Activated CD4-positive, alpha-beta T cell treated with anti-CD3 and anti-CD28 coated beads for 36 hours (primary cell): ENCODE measurements at regions not wholly inside any gene's neighbourhood (a gene's known extent, or its start where the extent isn't known, plus 50 kb on each side); places are given as distances from the start of the nearest gene placed in this dataset.
A peak's percentile ranks its signal among the peaks of the same experiment; 100 is the strongest.
"Not testable (repeated sequence)": the region's sequence is repeated elsewhere in the genome, so short reads cannot be mapped to it uniquely, and the experiment has no call there.

Experiments
- ATAC-seq: fragments of 200-7000 bp; cut with Tn5 transposase; one replicate; pipeline ENCODE4 v1.10.0; 2021; ENCODE audit warnings: mild to moderate bottlenecking, moderate library complexity
- CTCF ChIA-PET: fragments of 350-600 bp; sonication (Branson Sonifier 250); formaldehyde crosslinking; loops from one replicate; lab custom pipeline; 2021; ENCODE audit warnings: antibody characterized with exemption; lab: Charles Lee
- POLR2A ChIA-PET: fragments of 350-600 bp; sonication (Branson Sonifier 250); formaldehyde crosslinking; loops from one replicate; lab custom pipeline; 2021; ENCODE audit warnings: antibody characterized with exemption, inconsistent platforms; lab: Charles Lee
- DNase-seq: peaks from one replicate; pipeline ENCODE4 v3.0.0-alpha.2; 2020
- H3K27ac Mint-ChIP-seq: one replicate; pipeline ENCODE4 v1.8.0; 2021; ENCODE audit warnings: mixed read lengths
- H3K27me3 Mint-ChIP-seq: one replicate; pipeline ENCODE4 v1.8.0; 2021; ENCODE audit warnings: mixed read lengths
- H3K36me3 Mint-ChIP-seq: one replicate; pipeline ENCODE4 v1.8.0; 2021; ENCODE audit warnings: low read depth, mixed read lengths
- H3K4me1 Mint-ChIP-seq: one replicate; pipeline ENCODE4 v1.8.0; 2021; ENCODE audit warnings: mixed read lengths
- H3K4me3 Mint-ChIP-seq: one replicate; pipeline ENCODE4 v1.8.0; 2021; ENCODE audit warnings: mild to moderate bottlenecking, moderate library complexity, mixed read lengths
- H3K9me3 Mint-ChIP-seq: one replicate; pipeline ENCODE4 v1.8.0; 2021; ENCODE audit warnings: low read depth, mixed read lengths
- intact Hi-C, 2 experiments: fragments of 100-400 bp; cut with DNase I in 1 of 2; cut with micrococcal nuclease in 1 of 2; formaldehyde crosslinking; loops; one replicate each; pipeline versions ENCODE4 v1.14.2 to v1.15.1; 2022 to 2024; cut with DNase I, micrococcal nuclease

- Mint-ChIP-seq H3K4me1 (no peaks in the 10 kb centered on the region), H3K27ac (no peak overlapping the region), H3K27me3 (no peaks in the 10 kb centered on the region), H3K9me3 (no peaks in the 10 kb centered on the region), H3K4me3 (no peak overlapping the region), H3K36me3 (no peaks in the 10 kb centered on the region)
- CTCF ChIA-PET = no interaction called here
- no peak for ATAC-seq
- no peak for DNase-seq
- POLR2A ChIA-PET = no interaction called here
- intact Hi-C loops = no loop called here
These were observed 161.9 kb upstream of the STK26 start for GRCh38 chrX:131861088-131861787.

GRCh38 chrX:131862321-131862720 lies 160.8 kb upstream of the STK26 start:
- DNase-seq (no peak), ATAC-seq (no peak)
- H3K9me3 Mint-ChIP-seq = no peaks in the 10 kb centered on the region
- ChIA-PET POLR2A (interaction anchor here (1.1 kb wide), 1 partner anchor 162 kb away, joined by 10 read pairs; no protein-coding TSS in a partner anchor), CTCF (interaction anchor here (0.6 to 1.1 kb wide), 2 partner anchors 8 to 207 kb away, joined by 3 read pairs; no protein-coding TSS in a partner anchor)
- H3K27ac Mint-ChIP-seq = no peak overlapping the region
- H3K27me3 Mint-ChIP-seq = no peaks in the 10 kb centered on the region
- no peaks in the 10 kb centered on the region for H3K4me1 Mint-ChIP-seq
- H3K4me3 Mint-ChIP-seq = no peak overlapping the region
- intact Hi-C loops = no loop called here
- H3K36me3 Mint-ChIP-seq = no peaks in the 10 kb centered on the region

DNA sequence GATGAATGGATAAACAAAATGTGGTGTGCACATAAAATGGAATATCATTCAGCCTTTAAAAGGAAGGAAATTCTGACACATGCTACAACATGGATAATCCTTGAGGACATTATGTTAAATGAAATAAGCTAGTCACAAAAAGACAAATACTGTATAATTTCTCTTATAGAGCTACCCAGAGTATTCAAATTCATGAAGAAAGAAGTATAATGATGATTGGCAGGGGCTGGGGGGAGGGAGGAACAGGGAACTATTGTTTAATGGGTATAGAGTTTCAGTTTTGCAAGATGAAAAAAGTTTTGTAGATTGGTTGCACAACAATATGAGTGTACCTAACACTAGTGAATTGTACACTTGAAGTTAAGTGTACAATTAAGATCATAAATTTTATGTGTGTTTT lies 153.9 kb upstream of the STK26 start:
- no peaks in the 10 kb centered on the region for H3K36me3 Mint-ChIP-seq
- no peaks in the 10 kb centered on the region for H3K9me3 Mint-ChIP-seq
- ATAC-seq (no peak), DNase-seq (no peak)
- POLR2A ChIA-PET = no interaction called here
- CTCF ChIA-PET = no interaction called here
- H3K27ac Mint-ChIP-seq = no peak overlapping the region
- intact Hi-C loops = no loop called here
- no peaks in the 10 kb centered on the region for H3K27me3 Mint-ChIP-seq
- no peak overlapping the region for H3K4me3 Mint-ChIP-seq
- H3K4me1 Mint-ChIP-seq = no peaks in the 10 kb centered on the region

GRCh38 chrX:131874300-131874699 lies 148.8 kb upstream of the STK26 start:
- Mint-ChIP-seq H3K9me3 (no peaks in the 10 kb centered on the region), H3K27me3 (no peaks in the 10 kb centered on the region), H3K27ac (no peak overlapping the region), H3K36me3 (no peaks in the 10 kb centered on the region), H3K4me1 (peaks cover 3% of the 10 kb centered on the region), H3K4me3 (no peak overlapping the region)
- CTCF ChIA-PET = no interaction called here
- POLR2A ChIA-PET = no interaction called here
- intact Hi-C loops = no loop called here
- no peak for DNase-seq
- ATAC-seq = no peak

DNA sequence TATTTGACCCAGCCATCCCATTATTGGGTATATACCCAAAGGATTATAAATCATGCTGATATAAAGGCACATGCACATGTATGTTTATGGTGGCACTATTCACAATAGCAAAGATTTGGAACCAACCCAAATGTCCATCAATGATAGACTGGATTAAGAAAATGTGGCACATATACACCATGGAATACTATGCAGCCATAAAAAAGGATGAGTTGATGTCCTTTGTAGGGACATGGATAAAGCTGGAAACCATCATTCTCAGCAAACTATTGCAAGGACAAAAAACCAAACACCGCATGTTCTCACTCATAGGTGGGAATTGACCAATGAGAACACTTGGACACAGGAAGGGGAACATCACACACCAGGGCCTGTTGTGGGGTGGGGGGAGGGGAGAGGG lies 147.3 kb upstream of the STK26 start:
- H3K4me1 Mint-ChIP-seq, ATAC-seq, H3K36me3 Mint-ChIP-seq, DNase-seq, CTCF ChIA-PET, H3K27ac Mint-ChIP-seq, POLR2A ChIA-PET, H3K4me3 Mint-ChIP-seq, H3K9me3 Mint-ChIP-seq, H3K27me3 Mint-ChIP-seq, intact Hi-C loops: not testable (repeated sequence)

GRCh38 chrX:131881194-131881593 lies 141.9 kb upstream of the STK26 start:
- no peak for ATAC-seq
- no peak for DNase-seq
- ChIA-PET CTCF (no interaction called here), POLR2A (no interaction called here)
- intact Hi-C loops = no loop called here
- Mint-ChIP-seq H3K36me3 (no peaks in the 10 kb centered on the region), H3K4me3 (no peak overlapping the region), H3K27me3 (no peaks in the 10 kb centered on the region), H3K27ac (no peak overlapping the region), H3K4me1 (peaks cover 3% of the 10 kb centered on the region), H3K9me3 (no peaks in the 10 kb centered on the region)

DNA sequence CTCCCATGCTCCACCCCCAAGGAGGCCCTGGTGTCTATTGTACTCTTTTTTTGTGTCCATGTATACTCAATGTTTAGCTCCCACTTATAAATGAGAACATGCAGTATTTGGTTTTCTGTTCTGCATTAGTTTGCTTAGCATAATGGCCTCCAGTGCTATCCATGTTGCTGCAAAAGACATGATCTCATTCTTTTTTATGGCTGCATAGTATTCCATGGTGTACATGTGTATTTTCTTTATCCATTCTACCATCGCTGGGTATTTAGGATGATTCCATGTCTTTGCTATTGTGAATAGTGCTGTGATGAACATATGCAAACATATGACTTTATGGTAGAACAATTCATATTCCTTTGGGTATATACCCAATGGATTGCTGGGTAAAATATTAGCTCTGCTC lies 138.1 kb upstream of the STK26 start:
- H3K36me3 Mint-ChIP-seq, intact Hi-C loops, H3K4me1 Mint-ChIP-seq, DNase-seq, H3K4me3 Mint-ChIP-seq, POLR2A ChIA-PET, H3K27me3 Mint-ChIP-seq, H3K9me3 Mint-ChIP-seq, ATAC-seq, H3K27ac Mint-ChIP-seq: not testable (repeated sequence)
- CTCF ChIA-PET = interaction anchor here (0.7 kb wide), 1 partner anchor 345 kb away, joined by 4 read pairs; no protein-coding TSS in a partner anchor

- H3K4me3 Mint-ChIP-seq, POLR2A ChIA-PET, CTCF ChIA-PET, H3K4me1 Mint-ChIP-seq, intact Hi-C loops, DNase-seq, ATAC-seq, H3K9me3 Mint-ChIP-seq, H3K27ac Mint-ChIP-seq, H3K27me3 Mint-ChIP-seq, H3K36me3 Mint-ChIP-seq: not testable (repeated sequence)
These were observed 129.2 kb upstream of the STK26 start for GRCh38 chrX:131893857-131894256.

DNA sequence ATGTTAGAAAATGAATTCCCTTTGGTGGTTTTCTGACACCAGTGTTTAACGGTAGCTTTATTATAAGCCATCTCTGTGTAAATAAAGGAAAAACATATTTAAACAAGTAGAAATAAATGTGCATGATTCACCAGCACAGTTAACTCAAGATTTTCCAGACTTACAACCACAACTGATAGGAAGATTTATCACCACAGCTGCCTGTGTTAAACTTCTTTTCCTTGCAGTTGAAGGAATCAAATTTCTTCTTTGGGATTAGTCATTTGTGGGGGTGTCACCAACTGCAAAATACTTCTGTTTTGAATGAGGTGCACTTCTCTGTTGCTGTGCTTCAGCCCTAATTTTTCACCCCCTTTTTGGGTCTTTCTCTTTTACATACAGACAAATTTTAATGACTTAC lies 128.1 kb upstream of the STK26 start:
- H3K4me1 Mint-ChIP-seq = peaks cover 7% of the 10 kb centered on the region
- H3K27me3 Mint-ChIP-seq = no peaks in the 10 kb centered on the region
- ATAC-seq (no peak), DNase-seq (no peak)
- intact Hi-C loops = no loop called here
- no peak overlapping the region for H3K27ac Mint-ChIP-seq
- no peaks in the 10 kb centered on the region for H3K36me3 Mint-ChIP-seq
- CTCF ChIA-PET = no interaction called here
- H3K9me3 Mint-ChIP-seq = no peaks in the 10 kb centered on the region
- no peak overlapping the region for H3K4me3 Mint-ChIP-seq
- POLR2A ChIA-PET = no interaction called here

DNA sequence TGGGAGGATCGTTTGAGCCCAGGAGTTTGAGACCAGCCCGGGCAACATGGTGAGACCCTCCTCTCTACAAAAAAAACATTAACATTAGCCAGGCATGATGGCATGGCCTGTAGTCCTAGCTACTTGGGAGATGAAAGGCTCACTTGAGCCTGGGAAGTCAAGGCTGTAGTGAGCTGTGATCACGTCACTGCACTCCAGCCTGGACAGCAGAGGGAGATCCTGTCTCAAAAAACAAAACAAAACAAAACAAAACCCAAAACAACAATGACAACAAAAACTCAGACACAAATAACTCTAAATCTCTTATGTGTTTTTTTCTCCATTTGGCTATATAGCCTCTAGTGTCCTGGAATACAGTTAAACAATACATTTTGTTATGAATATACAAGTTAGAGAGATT lies 127.3 kb upstream of the STK26 start:
- Mint-ChIP-seq H3K27me3 (no peaks in the 10 kb centered on the region), H3K27ac (no peak overlapping the region), H3K36me3 (no peaks in the 10 kb centered on the region), H3K4me1 (peaks cover 7% of the 10 kb centered on the region), H3K9me3 (no peaks in the 10 kb centered on the region), H3K4me3 (no peak overlapping the region)
- POLR2A ChIA-PET = no interaction called here
- intact Hi-C loops = no loop called here
- DNase-seq (no peak), ATAC-seq (no peak)
- CTCF ChIA-PET = no interaction called here

GRCh38 chrX:131901546-131901945 lies 121.6 kb upstream of the STK26 start:
- no peaks in the 10 kb centered on the region for H3K27me3 Mint-ChIP-seq
- POLR2A ChIA-PET = no interaction called here
- no peak for ATAC-seq
- no peak for DNase-seq
- no peak overlapping the region for H3K4me3 Mint-ChIP-seq
- H3K9me3 Mint-ChIP-seq = no peaks in the 10 kb centered on the region
- H3K4me1 Mint-ChIP-seq = no peaks in the 10 kb centered on the region
- no peaks in the 10 kb centered on the region for H3K36me3 Mint-ChIP-seq
- intact Hi-C loops = no loop called here
- no peak overlapping the region for H3K27ac Mint-ChIP-seq
- CTCF ChIA-PET = no interaction called here

GRCh38 chrX:131907488-131908314 lies 115.4 kb upstream of the STK26 start:
- Mint-ChIP-seq H3K4me3 (no peak overlapping the region), H3K27ac (no peak overlapping the region), H3K9me3 (no peaks in the 10 kb centered on the region), H3K36me3 (no peaks in the 10 kb centered on the region), H3K27me3 (no peaks in the 10 kb centered on the region), H3K4me1 (no peaks in the 10 kb centered on the region)
- POLR2A ChIA-PET = no interaction called here
- DNase-seq (no peak), ATAC-seq (peak; percentile 55)
- CTCF ChIA-PET = interaction anchor here (0.6 kb wide), 1 partner anchor 36 kb away, joined by 3 read pairs; no protein-coding TSS in a partner anchor
- intact Hi-C loops = no loop called here
